B cell (primary cell): ENCODE measurements at regions not wholly inside any gene's neighbourhood (a gene's known extent, or its start where the extent isn't known, plus 50 kb on each side); places are given as distances from the start of the nearest gene placed in this dataset.

Source experiments
- ATAC-seq: fragments of 200-7000 bp; cut with Tn5 transposase; one replicate; pipeline ENCODE4 v1.10.0; 2021; ENCODE audit warnings: low read depth, mild to moderate bottlenecking, moderate number of reproducible peaks, moderate library complexity
- CTCF ChIA-PET: fragments of 350-600 bp; sonication (Branson Sonifier 250); formaldehyde crosslinking; loops from one replicate; lab custom pipeline; 2021; ENCODE audit warnings: antibody characterized with exemption, inconsistent platforms; lab: Charles Lee
- POLR2A ChIA-PET: fragments of 350-600 bp; sonication (Branson Sonifier 250); formaldehyde crosslinking; loops from one replicate; lab custom pipeline; 2021; ENCODE audit warnings: antibody characterized with exemption; lab: Charles Lee
- DNase-seq: peaks from one replicate; pipeline ENCODE4 v3.0.0; 2013
- H2AFZ ChIP-seq: 2 replicates; pipeline ENCODE4 v1.6.1; 2012; ENCODE audit warnings: mild to moderate bottlenecking, low read depth, low read length; ENCODE audit not compliant: insufficient read depth, poor library complexity, severe bottlenecking
- H3K27ac ChIP-seq, 2 donors: 1 replicate in 1 of 2; 2 replicates in 1 of 2; pipeline ENCODE4 v1.5.1; 2012 to 2013; ENCODE audit warnings: low read length in 2 of 2, mild to moderate bottlenecking in 2 of 2, moderate library complexity in 1 of 2
- H3K27me3 ChIP-seq, 4 experiments: fragments of 200-600 bp in 1 of 4; sonication (generic) in 1 of 4; replicated peaks in 1 of 4; 1 replicate in 2 of 4; 2 replicates in 2 of 4; pipeline versions ENCODE4 v1.6.1 to v1.7.0; 2013 to 2016; ENCODE audit warnings: low read length in 3 of 4, mild to moderate bottlenecking in 2 of 4, mixed read lengths in 1 of 4, moderate library complexity in 1 of 4; ENCODE audit not compliant: insufficient read depth in 4 of 4, control insufficient read depth in 3 of 4; ENCODE audit errors: control extremely low read depth in 1 of 4
- H3K36me3 ChIP-seq, 2 experiments: replicated peaks in 1 of 2; 1 replicate in 1 of 2; 2 replicates in 1 of 2; pipeline versions ENCODE4 v1.6.1 to v1.7.1; 2013; ENCODE audit warnings: low read length in 1 of 2; ENCODE audit not compliant: insufficient read depth in 2 of 2, control insufficient read depth in 1 of 2; ENCODE audit errors: control extremely low read depth in 1 of 2, extremely low read depth in 1 of 2
- H3K4me1 ChIP-seq, 2 donors: fragments of 200-600 bp in 1 of 2; sonication (generic) in 1 of 2; 1 replicate in 1 of 2; 2 replicates in 1 of 2; pipeline versions ENCODE4 v1.5.1 to v1.6.1; 2013 to 2017; ENCODE audit warnings: low read length in 2 of 2; ENCODE audit not compliant: control insufficient read depth in 2 of 2, insufficient read depth in 2 of 2
- H3K4me2 ChIP-seq: replicated peaks from 2 replicates; pipeline ENCODE3; 2012; ENCODE audit warnings: mild to moderate bottlenecking, low read depth, low read length; ENCODE audit not compliant: poor library complexity, severe bottlenecking
- H3K4me3 ChIP-seq, 5 experiments: fragments of 200-600 bp in 1 of 5; sonication (generic) in 1 of 5; 1 replicate in 3 of 5; 2 replicates in 2 of 5; pipeline versions ENCODE4 v1.5.1 to v1.7.0; 2011 to 2016; ENCODE audit warnings: low read length in 4 of 5, mild to moderate bottlenecking in 4 of 5, low read depth in 2 of 5, control low read depth in 1 of 5, moderate library complexity in 1 of 5; ENCODE audit not compliant: insufficient read depth in 1 of 5; ENCODE audit errors: control extremely low read depth in 1 of 5, extremely low read depth in 1 of 5
- H3K79me2 ChIP-seq: fragments of 200-600 bp; sonication (generic); one replicate; pipeline ENCODE4 v1.6.0; 2016; ENCODE audit warnings: low read length; ENCODE audit not compliant: control insufficient read depth, insufficient read depth
- H3K9ac ChIP-seq: fragments of 200-600 bp; sonication (generic); 2 replicates; pipeline ENCODE4 v1.6.1; 2017; ENCODE audit warnings: mild to moderate bottlenecking, low read length, moderate library complexity
- H3K9me3 ChIP-seq, 3 donors: one replicate each; pipeline versions ENCODE4 v1.6.1 to v1.7.1; 2013; ENCODE audit warnings: low read length in 2 of 3; ENCODE audit not compliant: control insufficient read depth in 2 of 3, insufficient read depth in 1 of 3; ENCODE audit errors: control extremely low read depth in 1 of 3
- H4K20me1 ChIP-seq: 2 replicates; pipeline ENCODE4 v1.6.0; 2012; ENCODE audit warnings: mild to moderate bottlenecking, low read length; ENCODE audit not compliant: insufficient read depth, control insufficient read depth, poor library complexity, severe bottlenecking
- H3K27ac Mint-ChIP-seq: one replicate; pipeline ENCODE4 v1.8.0; 2021; ENCODE audit warnings: mixed read lengths
- H3K27me3 Mint-ChIP-seq: one replicate; pipeline ENCODE4 v1.8.0; 2021; ENCODE audit warnings: mixed read lengths
- H3K4me1 Mint-ChIP-seq: one replicate; pipeline ENCODE4 v1.8.0; 2021; ENCODE audit warnings: mixed read lengths
- H3K4me3 Mint-ChIP-seq: one replicate; pipeline ENCODE4 v1.8.0; 2021; ENCODE audit warnings: mixed read lengths
- H3K9me3 Mint-ChIP-seq: one replicate; pipeline ENCODE4 v1.8.0; 2022; ENCODE audit warnings: mixed read lengths; ENCODE audit not compliant: insufficient read depth
- CTCF ChIP-seq: fragments of 200-600 bp; IDR thresholded peaks from one replicate; pipeline ENCODE4 v1.8.0; 2022; ENCODE audit warnings: antibody characterized with exemption, mild to moderate bottlenecking
- EZH2 ChIP-seq: IDR thresholded peaks from 2 replicates; pipeline ENCODE4 v1.6.1; 2012; ENCODE audit warnings: borderline replicate concordance, low read depth, mild to moderate bottlenecking, moderate library complexity, low read length; ENCODE audit not compliant: insufficient read depth, poor library complexity, severe bottlenecking
- WGBS: methylation state at CpG from one replicate; pipeline ENCODE4 v1.1.5; 2013; ENCODE audit warnings: missing lambda C conversion rate; ENCODE audit not compliant: insufficient coverage; 5-methylcytosine and 5-hydroxymethylcytosine counted together
- intact Hi-C: fragments of 100-400 bp; cut with micrococcal nuclease; formaldehyde crosslinking; loops from one replicate; pipeline ENCODE4 v1.10.0; 2022

DNA sequence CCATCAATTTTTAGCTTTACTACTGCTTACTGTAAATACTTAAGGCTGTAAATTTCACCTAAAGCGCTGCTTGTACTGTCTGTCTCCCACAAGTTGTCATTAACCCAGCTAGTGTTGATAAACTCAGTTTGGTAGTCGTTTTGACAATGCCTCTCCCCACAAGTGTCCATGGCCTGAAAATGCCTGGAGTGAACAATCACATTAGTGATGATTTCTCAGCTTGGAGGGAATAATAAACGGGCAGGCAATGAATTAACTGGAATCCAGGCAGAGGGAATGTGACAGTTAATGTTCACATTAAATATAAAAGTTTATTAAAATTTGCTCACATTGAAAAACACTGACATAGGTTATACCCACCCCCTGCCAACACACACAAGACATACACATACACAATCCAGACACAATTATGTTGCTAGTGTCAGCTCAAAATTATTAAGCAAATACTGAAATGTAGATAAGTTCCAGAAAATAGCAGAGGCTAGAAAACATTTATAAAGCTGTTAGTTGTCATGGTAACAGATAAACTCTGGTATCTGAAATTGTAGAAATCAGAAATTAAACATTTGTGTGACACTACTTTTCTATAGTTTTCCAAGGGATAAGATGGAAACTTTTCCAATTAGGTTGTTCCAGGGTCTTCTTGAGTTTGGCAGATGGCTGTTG, 341.9 kb downstream of the DIRAS2 start:
- H2AFZ ChIP-seq = no peak overlapping the region
- TF ChIP-seq EZH2 (no peak), CTCF (no peak)
- no peak overlapping the region for H3K4me3 ChIP-seq
- no peak overlapping the region for H3K9ac ChIP-seq
- ChIA-PET POLR2A (no interaction called here), CTCF (interaction anchor here (1.7 kb wide), 1 partner anchor 9 kb away, joined by 4 read pairs; no protein-coding TSS in a partner anchor)
- no peak for DNase-seq
- Mint-ChIP-seq H3K4me3 (no peak overlapping the region), H3K4me1 (no peaks in the 10 kb centered on the region), H3K9me3 (no peaks in the 10 kb centered on the region), H3K27ac (no peak overlapping the region), H3K27me3 (peaks cover 51% of the 10 kb centered on the region)
- H3K4me1 ChIP-seq = no peaks in the 10 kb centered on the region
- H4K20me1 ChIP-seq = no peaks in the 10 kb centered on the region
- H3K27me3 ChIP-seq = peaks cover 0 to 17% (median 5%) of the 10 kb centered on the region in 4 experiments
- WGBS = 40% methylated on average over 1 of the region's 3 CpGs
- intact Hi-C loops = no loop called here
- no peak overlapping the region for H3K27ac ChIP-seq
- ATAC-seq = no peak
- no peaks in the 10 kb centered on the region for H3K36me3 ChIP-seq
- H3K4me2 ChIP-seq = no peak overlapping the region
- H3K9me3 ChIP-seq = no peaks in the 10 kb centered on the region
- no peaks in the 10 kb centered on the region for H3K79me2 ChIP-seq

DNA sequence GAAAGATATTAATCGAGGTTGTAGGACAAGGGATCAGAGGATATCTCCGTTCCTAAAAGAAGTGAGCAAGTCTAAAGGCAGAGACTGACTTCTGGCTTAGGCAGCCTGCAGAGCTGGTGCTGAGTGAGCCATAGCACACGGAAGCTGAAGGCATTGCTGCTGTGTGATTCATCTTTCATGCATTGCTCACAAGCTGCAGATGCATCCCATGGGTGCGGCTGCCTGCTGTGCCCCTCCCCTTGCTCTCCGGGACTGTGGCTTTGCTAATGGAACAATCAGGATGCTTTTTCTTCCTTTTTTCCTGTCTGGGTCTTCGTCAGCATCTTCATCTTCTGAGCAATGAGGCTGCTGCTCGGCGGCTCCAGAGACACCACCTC, 341.4 kb downstream of the DIRAS2 start:
- Histone ChIP-seq H3K36me3 (no peaks in the 10 kb centered on the region), H3K4me3 (no peak overlapping the region), H3K9ac (no peak overlapping the region), H3K9me3 (no peaks in the 10 kb centered on the region), H2AFZ (no peak overlapping the region), H3K4me1 (no peaks in the 10 kb centered on the region), H3K79me2 (no peaks in the 10 kb centered on the region), H3K27ac (no peak overlapping the region), H4K20me1 (no peaks in the 10 kb centered on the region), H3K27me3 (peaks cover 0 to 20% (median 5%) of the 10 kb centered on the region in 4 experiments), H3K4me2 (no peak overlapping the region)
- H3K27ac Mint-ChIP-seq = no peak overlapping the region
- H3K27me3 Mint-ChIP-seq = peaks cover 50% of the 10 kb centered on the region
- H3K9me3 Mint-ChIP-seq = no peaks in the 10 kb centered on the region
- ChIA-PET CTCF (interaction anchor here (1.7 kb wide), 1 partner anchor 9 kb away, joined by 4 read pairs; no protein-coding TSS in a partner anchor), POLR2A (no interaction called here)
- ATAC-seq = no peak
- no peak for DNase-seq
- no peak overlapping the region for H3K4me3 Mint-ChIP-seq
- WGBS = 65% methylated on average over 6 of the region's 8 CpGs
- H3K4me1 Mint-ChIP-seq = no peaks in the 10 kb centered on the region
- intact Hi-C loops = no loop called here
- no peak for TF ChIP-seq EZH2
- no peak for TF ChIP-seq CTCF
